Adrenal gland (tissue), 5 donors: ENCODE measurements at regions not wholly inside any gene's neighbourhood (a gene's known extent, or its start where the extent isn't known, plus 50 kb on each side); places are given as distances from the start of the nearest gene placed in this dataset.

Experiments used
- CTCF ChIP-seq, 6 experiments: fragments of 450-650 bp in 4 of 6; fragments of 200-600 bp in 2 of 6; sonication (generic) in 1 of 6; IDR thresholded peaks; 1 replicate in 5 of 6; 2 replicates in 1 of 6; pipeline versions ENCODE4 v1.5.1 to v1.8.0; 2016 to 2021; ENCODE audit warnings: antibody characterized with exemption in 6 of 6, mild to moderate bottlenecking in 2 of 6, moderate library complexity in 1 of 6
- POLR2A ChIP-seq, 2 donors: fragments of 450-650 bp; IDR thresholded peaks; one replicate each; pipeline ENCODE4 v1.6.1; 2017; ENCODE audit warnings: antibody characterized with exemption in 2 of 2, mild to moderate bottlenecking in 2 of 2, moderate library complexity in 1 of 2
- donor health status: DM: no; HTN: no; CAD: no.

- no peak for TF ChIP-seq CTCF (IDR thresholded peaks at IDR 0.05)
- no peak for TF ChIP-seq POLR2A (IDR thresholded peaks at IDR 0.05)
Measured at GRCh38 chr9:64015136-64015535, 1269.9 kb downstream of the FOXD4L5 start.
